A673 (cell line): ENCODE measurements at regions not wholly inside any gene's neighbourhood (a gene's known extent, or its start where the extent isn't known, plus 50 kb on each side); places are given as distances from the start of the nearest gene placed in this dataset.

Experiments used
- CTCF ChIP-seq: fragments of 300-800, 200-600 bp; sonication (generic); conservative IDR thresholded peaks from 2 replicates; pipeline ENCODE4 v1.5.1; 2017; ENCODE audit warnings: low read depth, mild to moderate bottlenecking, antibody characterized with exemption, low read length, moderate library complexity, mixed read lengths
- EZH2 ChIP-seq: fragments of 200-600 bp; sonication (generic); IDR thresholded peaks from 2 replicates; pipeline ENCODE4 v1.6.1; 2017; ENCODE audit warnings: borderline replicate concordance, low read depth, mild to moderate bottlenecking, mixed read lengths, antibody characterized with exemption, low read length; ENCODE audit not compliant: poor library complexity, severe bottlenecking

GRCh38 chr6:121603486-121603885 lies 168.0 kb downstream of the GJA1 start:
- TF ChIP-seq CTCF = no peak
- no peak for TF ChIP-seq EZH2
